SU-DHL-6 (cell line): ENCODE measurements at regions not wholly inside any gene's neighbourhood (a gene's known extent, or its start where the extent isn't known, plus 50 kb on each side); places are given as distances from the start of the nearest gene placed in this dataset.

Source experiments
- EZH2phosphoT487 ChIP-seq: fragments of 200-600 bp; sonication (generic), shearing (Covaris generic); conservative IDR thresholded peaks from 2 replicates; pipeline ENCODE4 v1.6.1; 2018; ENCODE audit warnings: mild to moderate bottlenecking, antibody characterized with exemption, low read length, moderate library complexity, mixed read lengths
- TF ChIP-seq, protein P1 (sequence below): fragments of 200-600 bp; sonication (generic); IDR thresholded peaks from one replicate; pipeline ENCODE4 v1.5.1; 2017; ENCODE audit warnings: antibody characterized with exemption, mild to moderate bottlenecking, low read length, moderate library complexity; ENCODE audit not compliant: insufficient read depth, poor library complexity, severe bottlenecking

DNA sequence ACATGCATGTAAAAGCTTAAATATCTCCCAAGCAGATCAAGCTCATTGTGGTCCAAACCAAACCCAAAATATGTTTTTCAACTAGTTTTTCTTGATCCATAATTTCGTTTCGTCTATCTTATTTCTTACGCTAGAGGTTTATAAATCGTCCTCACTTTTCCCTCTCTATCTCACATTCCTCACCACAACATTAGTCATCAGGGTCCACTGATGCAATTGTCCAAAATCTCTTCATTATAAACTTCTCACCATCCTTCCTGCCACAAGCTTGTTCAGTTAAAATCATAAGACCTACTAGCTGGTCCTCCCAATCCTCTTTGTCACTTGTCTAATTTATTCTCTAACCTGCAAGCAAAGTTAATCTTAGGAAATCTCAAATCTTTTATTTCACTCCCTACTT lies 173.0 kb upstream of the PALMD start:
- TF ChIP-seq, protein P1, sequence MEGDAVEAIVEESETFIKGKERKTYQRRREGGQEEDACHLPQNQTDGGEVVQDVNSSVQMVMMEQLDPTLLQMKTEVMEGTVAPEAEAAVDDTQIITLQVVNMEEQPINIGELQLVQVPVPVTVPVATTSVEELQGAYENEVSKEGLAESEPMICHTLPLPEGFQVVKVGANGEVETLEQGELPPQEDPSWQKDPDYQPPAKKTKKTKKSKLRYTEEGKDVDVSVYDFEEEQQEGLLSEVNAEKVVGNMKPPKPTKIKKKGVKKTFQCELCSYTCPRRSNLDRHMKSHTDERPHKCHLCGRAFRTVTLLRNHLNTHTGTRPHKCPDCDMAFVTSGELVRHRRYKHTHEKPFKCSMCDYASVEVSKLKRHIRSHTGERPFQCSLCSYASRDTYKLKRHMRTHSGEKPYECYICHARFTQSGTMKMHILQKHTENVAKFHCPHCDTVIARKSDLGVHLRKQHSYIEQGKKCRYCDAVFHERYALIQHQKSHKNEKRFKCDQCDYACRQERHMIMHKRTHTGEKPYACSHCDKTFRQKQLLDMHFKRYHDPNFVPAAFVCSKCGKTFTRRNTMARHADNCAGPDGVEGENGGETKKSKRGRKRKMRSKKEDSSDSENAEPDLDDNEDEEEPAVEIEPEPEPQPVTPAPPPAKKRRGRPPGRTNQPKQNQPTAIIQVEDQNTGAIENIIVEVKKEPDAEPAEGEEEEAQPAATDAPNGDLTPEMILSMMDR, result no peak
- no peak for TF ChIP-seq EZH2phosphoT487
